GM12878 (cell line): ENCODE measurements at regions not wholly inside any gene's neighbourhood (a gene's known extent, or its start where the extent isn't known, plus 50 kb on each side); places are given as distances from the start of the nearest gene placed in this dataset.

Experiments used
- BHLHE40 ChIP-seq, 2 experiments: fragments of 450-650 bp in 1 of 2; IDR thresholded peaks; 2 replicates each; pipeline ENCODE4 v1.6.1; 2011 to 2017; ENCODE audit warnings: low read depth in 2 of 2, borderline replicate concordance in 1 of 2, improper control_type of control experiment in 1 of 2, low read length in 1 of 2, mild to moderate bottlenecking in 1 of 2
- BMI1 ChIP-seq: fragments of 450-650 bp; IDR thresholded peaks from 2 replicates; pipeline ENCODE4 v1.6.1; 2016; ENCODE audit warnings: mild to moderate bottlenecking, moderate library complexity, borderline replicate concordance
- CBFB ChIP-seq: IDR thresholded peaks from 2 replicates; pipeline ENCODE4 v1.6.1; 2016; ENCODE audit warnings: antibody characterized with exemption, low read depth
- CBX5 ChIP-seq: sonication (generic); IDR thresholded peaks from 2 replicates; pipeline ENCODE4 v1.6.1; 2016; ENCODE audit warnings: low read depth, moderate library complexity, mild to moderate bottlenecking, inconsistent platforms
- CHD2 ChIP-seq: IDR thresholded peaks from 2 replicates; pipeline ENCODE4 v1.6.1; 2011; ENCODE audit warnings: low read depth, low read length, improper control_type of control experiment, borderline replicate concordance
- DPF2 ChIP-seq: fragments of 450-650 bp; IDR thresholded peaks from 2 replicates; pipeline ENCODE4 v1.6.1; 2017; ENCODE audit warnings: mild to moderate bottlenecking
- ESRRA ChIP-seq: IDR thresholded peaks from 2 replicates; pipeline ENCODE4 v1.6.1; 2012; ENCODE audit warnings: mild to moderate bottlenecking, low read length, improper control_type of control experiment
- GATAD2B ChIP-seq: fragments of 450-650 bp; conservative IDR thresholded peaks from 2 replicates; pipeline ENCODE4 v1.6.1; 2017; ENCODE audit warnings: low read depth, mild to moderate bottlenecking, moderate library complexity
- MYB ChIP-seq: fragments of 150-350 bp; IDR thresholded peaks from 2 replicates; pipeline ENCODE4 v1.6.1; 2014; ENCODE audit warnings: mild to moderate bottlenecking, low read depth, low read length, borderline replicate concordance
- RAD21 ChIP-seq: IDR thresholded peaks from 2 replicates; pipeline ENCODE4 v1.6.1; 2011; ENCODE audit warnings: mild to moderate bottlenecking, low read depth, low read length, moderate library complexity; ENCODE audit not compliant: insufficient read depth
- SMAD1 ChIP-seq: fragments of 450-650 bp; IDR thresholded peaks from 2 replicates; pipeline ENCODE4 v1.6.1; 2018; ENCODE audit warnings: mild to moderate bottlenecking, low read depth; ENCODE audit not compliant: partially characterized antibody
- SREBF1 ChIP-seq: IDR thresholded peaks from 2 replicates; pipeline ENCODE4 v1.6.1; 2012; ENCODE audit warnings: mild to moderate bottlenecking, low read length
- TCF12 ChIP-seq: IDR thresholded peaks from 2 replicates; pipeline ENCODE4 v1.6.1; 2011; ENCODE audit warnings: low read depth, mild to moderate bottlenecking, low read length
- TCF3 ChIP-seq: IDR thresholded peaks from 2 replicates; pipeline ENCODE4 v1.6.1; 2012; ENCODE audit warnings: low read depth, mild to moderate bottlenecking, low read length, borderline replicate concordance; ENCODE audit not compliant: insufficient read depth
- YBX1 ChIP-seq: fragments of 450-650 bp; IDR thresholded peaks from 2 replicates; pipeline ENCODE4 v1.6.1; 2016; ENCODE audit warnings: antibody characterized with exemption
- ZBED1 ChIP-seq: IDR thresholded peaks from 2 replicates; pipeline ENCODE4 v1.6.1; 2016; ENCODE audit warnings: borderline replicate concordance
- ZSCAN29 ChIP-seq: fragments of 450-650 bp; IDR thresholded peaks from 2 replicates; pipeline ENCODE4 v1.6.1; 2017; ENCODE audit warnings: mild to moderate bottlenecking, moderate library complexity
- TF ChIP-seq, protein P1 (sequence below): IDR thresholded peaks from 2 replicates; pipeline ENCODE4 v1.6.1; 2011; ENCODE audit warnings: low read depth, low read length, improper control_type of control experiment, borderline replicate concordance
- TF ChIP-seq, protein P2 (sequence below): IDR thresholded peaks from 2 replicates; pipeline ENCODE4 v1.6.1; 2012; ENCODE audit warnings: low read depth, low read length, improper control_type of control experiment
- TF ChIP-seq, protein P3 (sequence below): fragments of 450-650 bp; IDR thresholded peaks from 2 replicates; pipeline ENCODE4 v1.6.1; 2016; ENCODE audit warnings: mild to moderate bottlenecking
- TF ChIP-seq, protein P4 (sequence below): fragments of 450-650 bp; IDR thresholded peaks from 2 replicates; pipeline ENCODE4 v1.6.1; 2017; ENCODE audit warnings: borderline replicate concordance
- TF ChIP-seq, protein P5 (sequence below): fragments of 450-650 bp; IDR thresholded peaks from 2 replicates; pipeline ENCODE4 v1.6.1; 2017; ENCODE audit warnings: mild to moderate bottlenecking, moderate library complexity

DNA sequence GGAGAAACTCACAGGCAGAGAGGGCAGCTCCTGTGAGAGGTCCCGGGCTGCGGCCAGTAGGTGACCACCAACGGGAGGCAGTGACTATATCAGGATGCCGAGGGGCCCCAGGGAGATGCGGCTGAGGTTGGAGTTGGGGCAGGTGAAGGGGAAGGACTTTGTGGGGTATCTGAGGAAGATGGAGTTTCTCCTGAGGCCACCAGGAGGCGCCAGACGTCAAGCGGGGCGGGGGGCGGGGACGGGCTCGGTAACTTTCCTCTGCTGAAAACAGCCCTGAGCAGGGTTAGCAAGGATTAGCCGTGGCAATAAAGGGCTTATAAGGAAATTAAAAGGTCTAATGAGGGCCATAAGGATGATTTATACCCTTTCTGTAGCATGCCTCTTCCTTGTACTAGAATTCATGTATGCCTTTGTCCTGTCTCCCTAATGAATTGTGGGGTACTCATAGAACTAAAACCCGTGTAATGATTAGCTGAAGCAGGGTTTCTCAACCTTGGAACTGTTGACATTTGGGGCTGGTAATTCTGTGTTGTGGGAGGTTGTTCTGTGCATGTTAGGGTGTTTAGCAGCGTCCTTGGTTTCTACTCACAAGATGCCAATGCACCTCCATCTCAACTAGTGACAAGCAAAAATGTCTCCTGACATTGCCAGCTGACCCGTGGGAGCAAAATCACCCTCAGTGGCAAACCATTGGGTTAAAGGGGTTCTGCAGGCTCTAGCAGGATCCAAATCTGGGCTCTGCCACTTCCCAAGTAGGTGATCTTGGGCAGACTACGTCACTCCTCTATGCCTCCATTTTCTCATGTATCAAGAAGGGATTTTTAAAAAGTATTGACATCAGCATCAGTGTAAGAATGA is 74.8 kb upstream of the GRIN2A start (continued):
- TF ChIP-seq BMI1 (no peak), BHLHE40 (IDR thresholded peaks at IDR 0.05; ENCODE audit: borderline replicate concordance in 1 of 2, low read depth in 2 of 2, low read length in 1 of 2) (peak in 1 of 2 experiments; percentile 12; a peak in 1 of 4 replicates), SREBF1 (no peak), MYB (no peak), YBX1 (no peak), CBX5 (no peak), TCF12 (0 out of 2 replicates have a peak, but pooled peaks have one; percentile 7), CBFB (no peak), ZBED1 (no peak), RAD21 (peak; percentile 90), SMAD1 (no peak), DPF2 (0 out of 2 replicates have a peak, but pooled peaks have one; percentile 20), ZSCAN29 (no peak), ESRRA (no peak), CHD2 (peak; percentile 53; the same call in 1 of the 2 replicates), GATAD2B (no peak), TCF3 (no peak)
- TF ChIP-seq, protein P1, sequence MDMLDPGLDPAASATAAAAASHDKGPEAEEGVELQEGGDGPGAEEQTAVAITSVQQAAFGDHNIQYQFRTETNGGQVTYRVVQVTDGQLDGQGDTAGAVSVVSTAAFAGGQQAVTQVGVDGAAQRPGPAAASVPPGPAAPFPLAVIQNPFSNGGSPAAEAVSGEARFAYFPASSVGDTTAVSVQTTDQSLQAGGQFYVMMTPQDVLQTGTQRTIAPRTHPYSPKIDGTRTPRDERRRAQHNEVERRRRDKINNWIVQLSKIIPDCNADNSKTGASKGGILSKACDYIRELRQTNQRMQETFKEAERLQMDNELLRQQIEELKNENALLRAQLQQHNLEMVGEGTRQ = no peak
- TF ChIP-seq, protein P2, sequence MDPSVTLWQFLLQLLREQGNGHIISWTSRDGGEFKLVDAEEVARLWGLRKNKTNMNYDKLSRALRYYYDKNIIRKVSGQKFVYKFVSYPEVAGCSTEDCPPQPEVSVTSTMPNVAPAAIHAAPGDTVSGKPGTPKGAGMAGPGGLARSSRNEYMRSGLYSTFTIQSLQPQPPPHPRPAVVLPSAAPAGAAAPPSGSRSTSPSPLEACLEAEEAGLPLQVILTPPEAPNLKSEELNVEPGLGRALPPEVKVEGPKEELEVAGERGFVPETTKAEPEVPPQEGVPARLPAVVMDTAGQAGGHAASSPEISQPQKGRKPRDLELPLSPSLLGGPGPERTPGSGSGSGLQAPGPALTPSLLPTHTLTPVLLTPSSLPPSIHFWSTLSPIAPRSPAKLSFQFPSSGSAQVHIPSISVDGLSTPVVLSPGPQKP = no peak
- TF ChIP-seq, protein P3, sequence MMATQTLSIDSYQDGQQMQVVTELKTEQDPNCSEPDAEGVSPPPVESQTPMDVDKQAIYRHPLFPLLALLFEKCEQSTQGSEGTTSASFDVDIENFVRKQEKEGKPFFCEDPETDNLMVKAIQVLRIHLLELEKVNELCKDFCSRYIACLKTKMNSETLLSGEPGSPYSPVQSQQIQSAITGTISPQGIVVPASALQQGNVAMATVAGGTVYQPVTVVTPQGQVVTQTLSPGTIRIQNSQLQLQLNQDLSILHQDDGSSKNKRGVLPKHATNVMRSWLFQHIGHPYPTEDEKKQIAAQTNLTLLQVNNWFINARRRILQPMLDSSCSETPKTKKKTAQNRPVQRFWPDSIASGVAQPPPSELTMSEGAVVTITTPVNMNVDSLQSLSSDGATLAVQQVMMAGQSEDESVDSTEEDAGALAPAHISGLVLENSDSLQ = no peak
- TF ChIP-seq, protein P4, sequence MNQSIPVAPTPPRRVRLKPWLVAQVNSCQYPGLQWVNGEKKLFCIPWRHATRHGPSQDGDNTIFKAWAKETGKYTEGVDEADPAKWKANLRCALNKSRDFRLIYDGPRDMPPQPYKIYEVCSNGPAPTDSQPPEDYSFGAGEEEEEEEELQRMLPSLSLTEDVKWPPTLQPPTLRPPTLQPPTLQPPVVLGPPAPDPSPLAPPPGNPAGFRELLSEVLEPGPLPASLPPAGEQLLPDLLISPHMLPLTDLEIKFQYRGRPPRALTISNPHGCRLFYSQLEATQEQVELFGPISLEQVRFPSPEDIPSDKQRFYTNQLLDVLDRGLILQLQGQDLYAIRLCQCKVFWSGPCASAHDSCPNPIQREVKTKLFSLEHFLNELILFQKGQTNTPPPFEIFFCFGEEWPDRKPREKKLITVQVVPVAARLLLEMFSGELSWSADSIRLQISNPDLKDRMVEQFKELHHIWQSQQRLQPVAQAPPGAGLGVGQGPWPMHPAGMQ = no peak
- TF ChIP-seq, protein P5, sequence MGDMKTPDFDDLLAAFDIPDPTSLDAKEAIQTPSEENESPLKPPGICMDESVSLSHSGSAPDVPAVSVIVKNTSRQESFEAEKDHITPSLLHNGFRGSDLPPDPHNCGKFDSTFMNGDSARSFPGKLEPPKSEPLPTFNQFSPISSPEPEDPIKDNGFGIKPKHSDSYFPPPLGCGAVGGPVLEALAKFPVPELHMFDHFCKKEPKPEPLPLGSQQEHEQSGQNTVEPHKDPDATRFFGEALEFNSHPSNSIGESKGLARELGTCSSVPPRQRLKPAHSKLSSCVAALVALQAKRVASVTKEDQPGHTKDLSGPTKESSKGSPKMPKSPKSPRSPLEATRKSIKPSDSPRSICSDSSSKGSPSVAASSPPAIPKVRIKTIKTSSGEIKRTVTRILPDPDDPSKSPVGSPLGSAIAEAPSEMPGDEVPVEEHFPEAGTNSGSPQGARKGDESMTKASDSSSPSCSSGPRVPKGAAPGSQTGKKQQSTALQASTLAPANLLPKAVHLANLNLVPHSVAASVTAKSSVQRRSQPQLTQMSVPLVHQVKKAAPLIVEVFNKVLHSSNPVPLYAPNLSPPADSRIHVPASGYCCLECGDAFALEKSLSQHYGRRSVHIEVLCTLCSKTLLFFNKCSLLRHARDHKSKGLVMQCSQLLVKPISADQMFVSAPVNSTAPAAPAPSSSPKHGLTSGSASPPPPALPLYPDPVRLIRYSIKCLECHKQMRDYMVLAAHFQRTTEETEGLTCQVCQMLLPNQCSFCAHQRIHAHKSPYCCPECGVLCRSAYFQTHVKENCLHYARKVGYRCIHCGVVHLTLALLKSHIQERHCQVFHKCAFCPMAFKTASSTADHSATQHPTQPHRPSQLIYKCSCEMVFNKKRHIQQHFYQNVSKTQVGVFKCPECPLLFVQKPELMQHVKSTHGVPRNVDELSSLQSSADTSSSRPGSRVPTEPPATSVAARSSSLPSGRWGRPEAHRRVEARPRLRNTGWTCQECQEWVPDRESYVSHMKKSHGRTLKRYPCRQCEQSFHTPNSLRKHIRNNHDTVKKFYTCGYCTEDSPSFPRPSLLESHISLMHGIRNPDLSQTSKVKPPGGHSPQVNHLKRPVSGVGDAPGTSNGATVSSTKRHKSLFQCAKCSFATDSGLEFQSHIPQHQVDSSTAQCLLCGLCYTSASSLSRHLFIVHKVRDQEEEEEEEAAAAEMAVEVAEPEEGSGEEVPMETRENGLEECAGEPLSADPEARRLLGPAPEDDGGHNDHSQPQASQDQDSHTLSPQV = peak; percentile 61; the same call in 1 of the 2 replicates
